Panc1 (cell line): ENCODE measurements at regions not wholly inside any gene's neighbourhood (a gene's known extent, or its start where the extent isn't known, plus 50 kb on each side); places are given as distances from the start of the nearest gene placed in this dataset.

Source experiments
- CTCF ChIP-seq: fragments of 450-650 bp; IDR thresholded peaks from 2 replicates; pipeline ENCODE4 v1.5.1; 2017; ENCODE audit warnings: mild to moderate bottlenecking
- SIN3A ChIP-seq: IDR thresholded peaks from 2 replicates; pipeline ENCODE4 v1.6.1; 2012; ENCODE audit warnings: low read depth, mild to moderate bottlenecking, low read length, moderate library complexity, borderline replicate concordance; ENCODE audit not compliant: insufficient read depth

DNA sequence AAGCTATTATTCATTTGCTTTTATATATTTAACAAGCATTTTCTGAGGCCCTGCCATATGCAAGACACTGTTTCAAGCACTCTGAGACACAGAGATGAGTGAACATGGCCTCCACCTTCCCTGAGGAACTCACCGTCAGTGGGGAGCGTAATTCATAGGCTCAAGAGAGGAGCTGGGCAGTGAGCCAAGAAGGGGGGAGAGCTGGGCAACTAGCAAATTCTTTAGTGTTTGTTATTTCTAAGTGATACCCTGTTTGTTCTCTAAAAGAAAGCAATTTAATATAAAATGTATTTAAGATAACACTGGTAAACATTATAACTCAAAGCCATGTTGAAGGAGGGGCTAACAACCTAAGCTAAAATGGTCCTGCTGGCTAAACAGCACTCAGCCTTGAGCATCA, 119.2 kb upstream of the NGF start:
- TF ChIP-seq CTCF (no peak), SIN3A (no peak)
